22Rv1 (cell line): ENCODE measurements at regions not wholly inside any gene's neighbourhood (a gene's known extent, or its start where the extent isn't known, plus 50 kb on each side); places are given as distances from the start of the nearest gene placed in this dataset.
"Not testable (repeated sequence)": the region's sequence is repeated elsewhere in the genome, so short reads cannot be mapped to it uniquely, and the experiment has no call there.

Experiments used
- ZFX ChIP-seq: fragments of 450-650 bp; IDR thresholded peaks from 2 replicates; pipeline ENCODE4 v1.6.1; 2017; ENCODE audit warnings: antibody characterized with exemption, borderline replicate concordance
- TF ChIP-seq, protein P1 (sequence below): fragments of 450-650 bp; IDR thresholded peaks from 2 replicates; pipeline ENCODE4 v1.5.1; 2017; ENCODE audit warnings: mild to moderate bottlenecking

DNA sequence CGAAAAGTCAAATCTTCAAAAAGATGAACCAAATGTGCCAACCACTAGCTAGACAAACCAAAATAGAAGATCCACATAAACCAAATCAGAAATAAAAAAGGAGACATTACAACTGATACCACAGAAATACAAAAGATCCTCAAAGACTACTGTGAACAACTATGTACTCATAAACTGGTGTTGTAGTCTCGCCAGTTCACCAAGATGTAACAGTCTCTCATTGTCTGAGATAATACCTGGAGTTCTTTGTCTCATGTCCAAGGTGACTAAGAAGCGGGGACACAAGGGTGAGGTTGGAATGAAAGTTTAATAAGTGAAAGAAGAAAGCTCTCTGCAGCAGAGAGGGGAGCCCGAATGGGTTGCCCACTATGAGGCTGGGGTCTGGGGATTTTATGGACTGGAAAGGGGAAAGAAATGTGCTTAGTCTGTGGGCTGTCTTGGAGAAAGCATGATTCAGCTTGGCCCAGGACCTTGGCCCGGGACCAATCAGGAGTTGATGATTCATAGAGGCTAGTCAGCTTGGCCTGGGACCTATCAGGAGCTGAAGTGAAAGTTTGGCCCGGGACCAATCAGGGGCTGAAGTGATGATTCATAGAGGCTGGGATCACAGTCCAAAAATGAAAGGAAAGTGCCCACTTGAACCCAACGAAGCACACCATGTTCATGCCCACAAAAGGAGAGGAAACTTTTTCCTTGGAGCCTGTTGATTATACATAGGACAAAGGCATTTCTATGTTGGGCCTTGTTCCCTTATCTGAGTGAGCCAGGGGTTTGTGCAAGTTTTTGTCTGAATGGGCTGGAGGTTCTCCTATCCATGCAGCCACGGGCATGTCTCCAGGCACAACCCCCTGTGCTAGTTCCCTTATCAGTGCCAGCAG lies 177.1 kb downstream of the SPIN4 start:
- TF ChIP-seq, protein P1, sequence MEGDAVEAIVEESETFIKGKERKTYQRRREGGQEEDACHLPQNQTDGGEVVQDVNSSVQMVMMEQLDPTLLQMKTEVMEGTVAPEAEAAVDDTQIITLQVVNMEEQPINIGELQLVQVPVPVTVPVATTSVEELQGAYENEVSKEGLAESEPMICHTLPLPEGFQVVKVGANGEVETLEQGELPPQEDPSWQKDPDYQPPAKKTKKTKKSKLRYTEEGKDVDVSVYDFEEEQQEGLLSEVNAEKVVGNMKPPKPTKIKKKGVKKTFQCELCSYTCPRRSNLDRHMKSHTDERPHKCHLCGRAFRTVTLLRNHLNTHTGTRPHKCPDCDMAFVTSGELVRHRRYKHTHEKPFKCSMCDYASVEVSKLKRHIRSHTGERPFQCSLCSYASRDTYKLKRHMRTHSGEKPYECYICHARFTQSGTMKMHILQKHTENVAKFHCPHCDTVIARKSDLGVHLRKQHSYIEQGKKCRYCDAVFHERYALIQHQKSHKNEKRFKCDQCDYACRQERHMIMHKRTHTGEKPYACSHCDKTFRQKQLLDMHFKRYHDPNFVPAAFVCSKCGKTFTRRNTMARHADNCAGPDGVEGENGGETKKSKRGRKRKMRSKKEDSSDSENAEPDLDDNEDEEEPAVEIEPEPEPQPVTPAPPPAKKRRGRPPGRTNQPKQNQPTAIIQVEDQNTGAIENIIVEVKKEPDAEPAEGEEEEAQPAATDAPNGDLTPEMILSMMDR, result not testable (repeated sequence)
- TF ChIP-seq ZFX, result not testable (repeated sequence)
